HepG2 (cell line): ENCODE measurements at regions not wholly inside any gene's neighbourhood (a gene's known extent, or its start where the extent isn't known, plus 50 kb on each side); places are given as distances from the start of the nearest gene placed in this dataset.

ENCODE experiments used
- ATAC-seq: fragments of 200-7000 bp; cut with Tn5 transposase; 3 replicates; pipeline ENCODE4 v1.9.1; 2020; ENCODE audit warnings: mild to moderate bottlenecking, moderate library complexity
- BruUV-seq: library from RNA; stranded (reverse); fragments of 400-500 nt; replicated peaks from 2 replicates; lab custom pipeline; 2021; lab: Mats Ljungman, UMichigan
- CTCF ChIA-PET: fragments of 300-600 bp; formaldehyde crosslinking; extraction: SDS; loops from one replicate; lab custom pipeline; 2021; ENCODE audit warnings: low total read pairs, inconsistent platforms, low intra/inter-chr PET ratio; lab: Yijun Ruan, JAX
- POLR2A ChIA-PET: fragments of 350-600 bp; sonication (Branson Sonifier 250); formaldehyde crosslinking; loops from one replicate; lab custom pipeline; 2020; ENCODE audit warnings: antibody characterized with exemption, inconsistent platforms; lab: Yijun Ruan, JAX
- DNase-seq: peaks from one replicate; pipeline ENCODE4 v3.0.0-alpha.2; 2015; ENCODE audit warnings: low spot score
- FAIRE-seq: peaks from 3 replicates; lab custom pipeline; 2011; peaks lifted over from hg19 to GRCh38; lab: Jason Lieb, UNC
- H2AFZ ChIP-seq: one replicate; pipeline ENCODE4 v1.6.1; 2011; ENCODE audit warnings: low read length, inconsistent platforms
- H3K27ac ChIP-seq: fragments of 300-600 bp; 3 replicates; pipeline ENCODE4 v1.8.0; 2011; ENCODE audit warnings: mixed run types, mild to moderate bottlenecking, mixed read lengths, low read length, inconsistent platforms; ENCODE audit not compliant: insufficient read depth; ENCODE audit errors: extremely low read length
- H3K27me3 ChIP-seq, 2 experiments: fragments of 200-600 bp in 1 of 2; 2 replicates in 1 of 2; 3 replicates in 1 of 2; pipeline versions ENCODE4 v1.6.0 to v1.8.0; 2011; ENCODE audit warnings: low read length in 2 of 2, mild to moderate bottlenecking in 2 of 2, moderate library complexity in 2 of 2, inconsistent platforms in 1 of 2; ENCODE audit not compliant: insufficient read depth in 2 of 2, control insufficient read depth in 1 of 2
- H3K36me3 ChIP-seq, 2 experiments: fragments of 200-600 bp in 1 of 2; replicated peaks in 1 of 2; 2 replicates in 1 of 2; 3 replicates in 1 of 2; pipeline versions ENCODE4 v1.5.1 to v1.8.0; 2011; ENCODE audit warnings: low read length in 2 of 2, inconsistent platforms in 1 of 2; ENCODE audit not compliant: insufficient read depth in 2 of 2, control insufficient read depth in 1 of 2
- H3K4me1 ChIP-seq: 2 replicates; pipeline ENCODE4 v1.5.1; 2012; ENCODE audit warnings: low read length, inconsistent platforms; ENCODE audit not compliant: insufficient read depth
- H3K4me2 ChIP-seq: 2 replicates; pipeline ENCODE4 v1.6.0; 2011; ENCODE audit warnings: low read depth, low read length, inconsistent platforms
- H3K4me3 ChIP-seq, 3 experiments: fragments of 200-600 bp in 1 of 3; sonication (generic), shearing (Covaris generic) in 1 of 3; replicated peaks in 1 of 3; 2 replicates each; pipeline ENCODE4 v1.5.1; 2011 to 2016; ENCODE audit warnings: low read length in 3 of 3, inconsistent platforms in 2 of 3, low read depth in 2 of 3, mild to moderate bottlenecking in 2 of 3, control low read depth in 1 of 3, mixed read lengths in 1 of 3; ENCODE audit not compliant: insufficient read depth in 1 of 3
- H3K79me2 ChIP-seq: one replicate; pipeline ENCODE4 v1.6.1; 2011; ENCODE audit warnings: low read length, inconsistent platforms; ENCODE audit not compliant: insufficient read depth
- H3K9ac ChIP-seq: 2 replicates; pipeline ENCODE4 v1.6.0; 2011; ENCODE audit warnings: mild to moderate bottlenecking, low read depth, low read length, inconsistent platforms; ENCODE audit not compliant: insufficient read depth
- H3K9me3 ChIP-seq: 2 replicates; pipeline ENCODE4 v1.5.1; 2012; ENCODE audit warnings: mild to moderate bottlenecking, low read length
- H4K20me1 ChIP-seq: 2 replicates; pipeline ENCODE4 v1.6.0; 2011; ENCODE audit warnings: inconsistent platforms, mild to moderate bottlenecking, low read length, moderate library complexity; ENCODE audit not compliant: insufficient read depth
- HNRNPL ChIP-seq: fragments of 200-400 bp; formaldehyde crosslinking; IDR thresholded peaks from 2 replicates; pipeline ENCODE4 v1.6.1; 2017; ENCODE audit warnings: mild to moderate bottlenecking, low read depth, low read length
- IRF2 ChIP-seq: IDR thresholded peaks from 2 replicates; pipeline ENCODE4 v1.6.1; 2018; ENCODE audit warnings: missing genetic modification reagents, missing compliant biosample characterization
- ZFAT ChIP-seq: sonication (generic); formaldehyde crosslinking; conservative IDR thresholded peaks from 2 replicates; pipeline ENCODE4 v1.8.1; 2023; ENCODE audit warnings: missing genetic modification reagents, inconsistent platforms
- ZNF780A ChIP-seq: sonication (generic); formaldehyde crosslinking; IDR thresholded peaks from 2 replicates; pipeline ENCODE4 v1.8.0; 2022; ENCODE audit warnings: mild to moderate bottlenecking, missing genetic modification reagents, moderate library complexity
- WGBS: methylation state at CpG from one replicate; pipeline ENCODE4 v1.1.6; 2017; ENCODE audit warnings: low lambda C conversion rate; 5-methylcytosine and 5-hydroxymethylcytosine counted together
- in situ Hi-C: cut with HindIII; loops from 2 replicates; pipeline ENCODE4 v1.10.0; 2017; ENCODE audit warnings: low pct_unique_long_range_greater_than_20kb; ENCODE audit not compliant: extremely low pct_ligation_motif_present
- intact Hi-C: fragments of 100-400 bp; cut with micrococcal nuclease; formaldehyde crosslinking; loops from one replicate; pipeline ENCODE4 v1.10.0; 2022; ENCODE audit not compliant: unreplicated experiment
- TF ChIP-seq, protein P1 (sequence below): sonication (generic); formaldehyde crosslinking; IDR thresholded peaks from 2 replicates; pipeline ENCODE4 v1.9.0; 2021; ENCODE audit warnings: mild to moderate bottlenecking, missing genetic modification reagents
- TF ChIP-seq, protein P2 (sequence below): sonication (generic); formaldehyde crosslinking; IDR thresholded peaks from 2 replicates; pipeline ENCODE4 v1.5.1; 2020; ENCODE audit warnings: missing genetic modification reagents, mild to moderate bottlenecking, borderline replicate concordance
- TF ChIP-seq, protein P3 (sequence below): sonication (generic); formaldehyde crosslinking; IDR thresholded peaks from 2 replicates; pipeline ENCODE4 v1.4.0; 2020; ENCODE audit warnings: missing genetic modification reagents

DNA sequence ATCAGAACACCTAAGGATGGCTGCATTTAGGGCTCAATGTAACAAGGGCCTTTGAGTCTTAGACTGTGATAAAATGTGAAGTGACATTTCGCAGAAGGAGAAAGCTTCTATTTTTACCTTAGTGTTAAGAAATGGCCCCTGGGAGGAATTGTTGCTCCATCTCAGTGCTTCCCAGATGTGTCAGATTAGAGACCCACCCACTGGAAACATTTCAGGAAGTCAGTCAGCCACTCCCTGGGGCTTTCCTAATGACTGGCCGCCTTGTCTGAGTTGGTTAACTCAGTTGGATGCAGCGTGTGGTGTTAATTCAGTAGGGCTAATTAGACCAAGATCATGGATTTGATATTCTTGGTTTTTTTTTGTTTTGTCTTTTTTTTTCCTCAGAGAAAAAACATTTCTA is 355.9 kb downstream of the PIK3C3 start:
- ChIA-PET POLR2A (no interaction called here), CTCF (no interaction called here)
- WGBS = 60% methylated on average over 3 of the region's 3 CpGs
- no peak for ATAC-seq
- FAIRE-seq = no peak
- peaks cover 8% of the 10 kb centered on the region; the same call in 1 of the 2 replicates for H3K9me3 ChIP-seq
- no peak overlapping the region for H3K9ac ChIP-seq
- H3K4me1 ChIP-seq = no peaks in the 10 kb centered on the region
- no peak overlapping the region for H3K4me2 ChIP-seq
- H2AFZ ChIP-seq = no peak overlapping the region
- TF ChIP-seq, protein P1, sequence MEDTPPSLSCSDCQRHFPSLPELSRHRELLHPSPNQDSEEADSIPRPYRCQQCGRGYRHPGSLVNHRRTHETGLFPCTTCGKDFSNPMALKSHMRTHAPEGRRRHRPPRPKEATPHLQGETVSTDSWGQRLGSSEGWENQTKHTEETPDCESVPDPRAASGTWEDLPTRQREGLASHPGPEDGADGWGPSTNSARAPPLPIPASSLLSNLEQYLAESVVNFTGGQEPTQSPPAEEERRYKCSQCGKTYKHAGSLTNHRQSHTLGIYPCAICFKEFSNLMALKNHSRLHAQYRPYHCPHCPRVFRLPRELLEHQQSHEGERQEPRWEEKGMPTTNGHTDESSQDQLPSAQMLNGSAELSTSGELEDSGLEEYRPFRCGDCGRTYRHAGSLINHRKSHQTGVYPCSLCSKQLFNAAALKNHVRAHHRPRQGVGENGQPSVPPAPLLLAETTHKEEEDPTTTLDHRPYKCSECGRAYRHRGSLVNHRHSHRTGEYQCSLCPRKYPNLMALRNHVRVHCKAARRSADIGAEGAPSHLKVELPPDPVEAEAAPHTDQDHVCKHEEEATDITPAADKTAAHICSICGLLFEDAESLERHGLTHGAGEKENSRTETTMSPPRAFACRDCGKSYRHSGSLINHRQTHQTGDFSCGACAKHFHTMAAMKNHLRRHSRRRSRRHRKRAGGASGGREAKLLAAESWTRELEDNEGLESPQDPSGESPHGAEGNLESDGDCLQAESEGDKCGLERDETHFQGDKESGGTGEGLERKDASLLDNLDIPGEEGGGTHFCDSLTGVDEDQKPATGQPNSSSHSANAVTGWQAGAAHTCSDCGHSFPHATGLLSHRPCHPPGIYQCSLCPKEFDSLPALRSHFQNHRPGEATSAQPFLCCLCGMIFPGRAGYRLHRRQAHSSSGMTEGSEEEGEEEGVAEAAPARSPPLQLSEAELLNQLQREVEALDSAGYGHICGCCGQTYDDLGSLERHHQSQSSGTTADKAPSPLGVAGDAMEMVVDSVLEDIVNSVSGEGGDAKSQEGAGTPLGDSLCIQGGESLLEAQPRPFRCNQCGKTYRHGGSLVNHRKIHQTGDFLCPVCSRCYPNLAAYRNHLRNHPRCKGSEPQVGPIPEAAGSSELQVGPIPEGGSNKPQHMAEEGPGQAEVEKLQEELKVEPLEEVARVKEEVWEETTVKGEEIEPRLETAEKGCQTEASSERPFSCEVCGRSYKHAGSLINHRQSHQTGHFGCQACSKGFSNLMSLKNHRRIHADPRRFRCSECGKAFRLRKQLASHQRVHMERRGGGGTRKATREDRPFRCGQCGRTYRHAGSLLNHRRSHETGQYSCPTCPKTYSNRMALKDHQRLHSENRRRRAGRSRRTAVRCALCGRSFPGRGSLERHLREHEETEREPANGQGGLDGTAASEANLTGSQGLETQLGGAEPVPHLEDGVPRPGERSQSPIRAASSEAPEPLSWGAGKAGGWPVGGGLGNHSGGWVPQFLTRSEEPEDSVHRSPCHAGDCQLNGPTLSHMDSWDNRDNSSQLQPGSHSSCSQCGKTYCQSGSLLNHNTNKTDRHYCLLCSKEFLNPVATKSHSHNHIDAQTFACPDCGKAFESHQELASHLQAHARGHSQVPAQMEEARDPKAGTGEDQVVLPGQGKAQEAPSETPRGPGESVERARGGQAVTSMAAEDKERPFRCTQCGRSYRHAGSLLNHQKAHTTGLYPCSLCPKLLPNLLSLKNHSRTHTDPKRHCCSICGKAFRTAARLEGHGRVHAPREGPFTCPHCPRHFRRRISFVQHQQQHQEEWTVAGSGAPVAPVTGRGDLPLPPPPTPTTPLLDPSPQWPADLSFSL = no peak
- TF ChIP-seq ZNF780A (CRISPR knock-in tag) = no peak
- TF ChIP-seq, protein P2, sequence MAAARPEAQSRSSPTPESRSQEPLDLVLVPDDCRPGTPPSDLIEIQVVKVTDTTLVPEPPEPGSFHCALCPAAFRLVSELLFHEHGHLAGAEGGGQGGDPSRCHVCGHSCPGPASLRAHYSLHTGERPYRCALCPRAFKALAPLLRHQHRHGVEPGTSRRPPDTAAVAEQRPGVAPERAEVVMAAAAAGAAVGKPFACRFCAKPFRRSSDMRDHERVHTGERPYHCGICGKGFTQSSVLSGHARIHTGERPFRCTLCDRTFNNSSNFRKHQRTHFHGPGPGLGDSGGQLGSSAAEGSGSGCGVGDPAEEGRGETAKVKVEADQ (CRISPR knock-in tag) = no peak
- TF ChIP-seq IRF2 (CRISPR knock-in tag) = no peak
- TF ChIP-seq HNRNPL = no peak
- TF ChIP-seq ZFAT (CRISPR knock-in tag) = no peak
- TF ChIP-seq, protein P3, sequence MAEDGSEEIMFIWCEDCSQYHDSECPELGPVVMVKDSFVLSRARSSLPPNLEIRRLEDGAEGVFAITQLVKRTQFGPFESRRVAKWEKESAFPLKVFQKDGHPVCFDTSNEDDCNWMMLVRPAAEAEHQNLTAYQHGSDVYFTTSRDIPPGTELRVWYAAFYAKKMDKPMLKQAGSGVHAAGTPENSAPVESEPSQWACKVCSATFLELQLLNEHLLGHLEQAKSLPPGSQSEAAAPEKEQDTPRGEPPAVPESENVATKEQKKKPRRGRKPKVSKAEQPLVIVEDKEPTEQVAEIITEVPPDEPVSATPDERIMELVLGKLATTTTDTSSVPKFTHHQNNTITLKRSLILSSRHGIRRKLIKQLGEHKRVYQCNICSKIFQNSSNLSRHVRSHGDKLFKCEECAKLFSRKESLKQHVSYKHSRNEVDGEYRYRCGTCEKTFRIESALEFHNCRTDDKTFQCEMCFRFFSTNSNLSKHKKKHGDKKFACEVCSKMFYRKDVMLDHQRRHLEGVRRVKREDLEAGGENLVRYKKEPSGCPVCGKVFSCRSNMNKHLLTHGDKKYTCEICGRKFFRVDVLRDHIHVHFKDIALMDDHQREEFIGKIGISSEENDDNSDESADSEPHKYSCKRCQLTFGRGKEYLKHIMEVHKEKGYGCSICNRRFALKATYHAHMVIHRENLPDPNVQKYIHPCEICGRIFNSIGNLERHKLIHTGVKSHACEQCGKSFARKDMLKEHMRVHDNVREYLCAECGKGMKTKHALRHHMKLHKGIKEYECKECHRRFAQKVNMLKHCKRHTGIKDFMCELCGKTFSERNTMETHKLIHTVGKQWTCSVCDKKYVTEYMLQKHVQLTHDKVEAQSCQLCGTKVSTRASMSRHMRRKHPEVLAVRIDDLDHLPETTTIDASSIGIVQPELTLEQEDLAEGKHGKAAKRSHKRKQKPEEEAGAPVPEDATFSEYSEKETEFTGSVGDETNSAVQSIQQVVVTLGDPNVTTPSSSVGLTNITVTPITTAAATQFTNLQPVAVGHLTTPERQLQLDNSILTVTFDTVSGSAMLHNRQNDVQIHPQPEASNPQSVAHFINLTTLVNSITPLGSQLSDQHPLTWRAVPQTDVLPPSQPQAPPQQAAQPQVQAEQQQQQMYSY (CRISPR knock-in tag) = no peak
- no peak overlapping the region for H3K4me3 ChIP-seq
- intact Hi-C loops = no loop called here
- H3K36me3 ChIP-seq = no peaks in the 10 kb centered on the region
- DNase-seq = no peak
- in situ Hi-C loops = no loop called here
- no peaks in the 10 kb centered on the region for H3K27me3 ChIP-seq
- BruUV-seq = no TSS peak
- no peaks in the 10 kb centered on the region for H3K79me2 ChIP-seq
- no peak overlapping the region for H3K27ac ChIP-seq
- no peaks in the 10 kb centered on the region for H4K20me1 ChIP-seq
